Activated naive CD4-positive, alpha-beta T cell treated with anti-CD3 and anti-CD28 coated beads, Interleukin-2, amount 10 ng/mL, durations not matched to agents 7 days and 5 days (primary cell): ENCODE measurements at regions not wholly inside any gene's neighbourhood (a gene's known extent, or its start where the extent isn't known, plus 50 kb on each side); places are given as distances from the start of the nearest gene placed in this dataset.

Experiments
- CTCF ChIA-PET: fragments of 350-600 bp; sonication (Branson Sonifier 250); formaldehyde crosslinking; loops from one replicate; lab custom pipeline; 2021; ENCODE audit warnings: antibody characterized with exemption; lab: Charles Lee
- DNase-seq: peaks from one replicate; pipeline ENCODE4 v3.0.0-alpha.2; 2020
- H3K27ac Mint-ChIP-seq: one replicate; pipeline ENCODE4 v1.8.0; 2021; ENCODE audit warnings: mild to moderate bottlenecking, moderate library complexity, mixed read lengths
- H3K27me3 Mint-ChIP-seq: one replicate; pipeline ENCODE4 v1.8.0; 2021; ENCODE audit warnings: mild to moderate bottlenecking, mixed read lengths
- H3K36me3 Mint-ChIP-seq: one replicate; pipeline ENCODE4 v1.8.0; 2021; ENCODE audit warnings: mixed read lengths
- H3K4me1 Mint-ChIP-seq: one replicate; pipeline ENCODE4 v1.8.0; 2021; ENCODE audit warnings: mixed read lengths
- H3K4me3 Mint-ChIP-seq: one replicate; pipeline ENCODE4 v1.8.0; 2021; ENCODE audit warnings: mild to moderate bottlenecking, moderate library complexity, mixed read lengths
- H3K9me3 Mint-ChIP-seq: one replicate; pipeline ENCODE4 v1.8.0; 2021; ENCODE audit warnings: mixed read lengths

DNA sequence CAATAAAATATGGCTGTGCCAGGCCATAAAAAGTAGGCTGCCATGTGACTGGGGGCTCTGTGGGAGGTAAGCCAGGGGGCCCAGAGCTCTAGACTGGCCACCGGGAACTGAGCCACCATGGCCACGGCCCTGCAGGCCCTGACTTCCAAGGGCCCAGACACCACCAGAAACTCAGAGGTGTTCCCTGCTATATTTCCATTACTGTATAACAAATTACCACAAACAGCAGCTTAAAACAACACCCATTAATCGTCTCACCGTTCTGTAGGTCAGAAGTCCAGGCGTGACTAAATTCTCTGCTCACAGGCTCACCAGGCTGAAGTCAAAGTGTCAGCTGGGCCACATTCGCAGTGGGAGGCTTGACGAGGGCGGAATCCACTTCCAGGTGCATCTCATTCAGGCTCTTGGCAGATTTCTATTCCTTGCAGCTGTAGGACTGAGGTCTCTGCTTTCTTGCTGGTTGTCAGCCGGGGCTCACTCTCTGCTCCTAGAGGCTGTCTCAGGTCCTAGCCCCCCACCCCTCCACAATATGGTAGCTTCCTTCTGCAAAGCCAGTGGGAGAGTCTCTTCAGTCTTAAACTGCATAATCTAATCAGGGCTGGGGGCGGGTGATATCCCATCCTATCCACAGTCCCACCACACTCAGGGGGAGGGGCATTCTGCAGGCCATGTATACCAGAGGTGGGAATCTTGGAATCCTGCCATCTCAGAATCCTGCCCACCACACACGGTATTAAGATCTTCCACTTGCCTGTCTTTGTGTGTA lies 125.4 kb downstream of the C5orf15 start:
- H3K36me3 Mint-ChIP-seq: no peaks in the 10 kb centered on the region
- peaks cover 9% of the 10 kb centered on the region for H3K4me1 Mint-ChIP-seq
- H3K27me3 Mint-ChIP-seq: peaks cover 48% of the 10 kb centered on the region
- no peak overlapping the region for H3K4me3 Mint-ChIP-seq
- CTCF ChIA-PET: interaction anchor here (1.8 kb wide), 1 partner anchor 26 kb away, joined by 6 read pairs; no protein-coding TSS in a partner anchor
- DNase-seq: no peak
- H3K9me3 Mint-ChIP-seq: no peaks in the 10 kb centered on the region
- no peak overlapping the region for H3K27ac Mint-ChIP-seq

- Mint-ChIP-seq H3K4me3 (no peak overlapping the region), H3K36me3 (no peaks in the 10 kb centered on the region), H3K4me1 (peaks cover 6% of the 10 kb centered on the region), H3K27ac (no peak overlapping the region), H3K9me3 (no peaks in the 10 kb centered on the region), H3K27me3 (peaks cover 41% of the 10 kb centered on the region)
- no peak for DNase-seq
- CTCF ChIA-PET: no interaction called here
Measured at GRCh38 chr5:133841831-133842750, 126.3 kb downstream of the C5orf15 start.

GRCh38 chr5:133840168-133840567 lies 128.3 kb downstream of the C5orf15 start:
- Mint-ChIP-seq H3K36me3 (no peaks in the 10 kb centered on the region), H3K27me3 (peaks cover 42% of the 10 kb centered on the region), H3K4me3 (no peak overlapping the region), H3K27ac (no peak overlapping the region), H3K9me3 (no peaks in the 10 kb centered on the region), H3K4me1 (no peaks in the 10 kb centered on the region)
- CTCF ChIA-PET: interaction anchor here (0.6 kb wide), 1 partner anchor 1347 kb away, joined by 3 read pairs; no protein-coding TSS in a partner anchor
- DNase-seq: no peak

- Mint-ChIP-seq H3K4me3 (no peak overlapping the region), H3K9me3 (no peaks in the 10 kb centered on the region), H3K4me1 (no peaks in the 10 kb centered on the region), H3K36me3 (no peaks in the 10 kb centered on the region), H3K27ac (no peak overlapping the region), H3K27me3 (peaks cover 45% of the 10 kb centered on the region)
- CTCF ChIA-PET: interaction anchor here (0.6 kb wide), 1 partner anchor 1348 kb away, joined by 3 read pairs; no protein-coding TSS in a partner anchor
- no peak for DNase-seq
Measured at GRCh38 chr5:133839721-133840120, 128.7 kb downstream of the C5orf15 start.

DNA sequence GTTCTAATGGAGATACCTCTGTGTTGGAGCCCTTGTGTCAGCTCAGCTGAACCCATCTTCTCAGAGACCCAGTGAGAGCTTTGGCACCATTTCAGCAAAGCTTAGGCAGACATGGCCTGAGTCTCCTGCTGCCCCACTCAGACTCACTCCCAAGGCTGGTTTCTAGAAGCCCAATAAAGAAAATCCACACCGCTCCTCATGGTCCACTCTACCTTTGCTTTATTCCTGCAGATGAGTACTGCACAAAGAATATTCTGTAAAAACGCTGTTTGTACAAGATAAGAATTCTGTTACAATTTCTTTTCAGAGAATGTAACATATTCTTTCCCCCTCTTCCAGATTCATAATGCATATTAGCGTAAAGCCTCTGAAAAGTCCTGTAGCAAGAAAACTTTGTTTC lies 129.3 kb downstream of the C5orf15 start:
- no peaks in the 10 kb centered on the region for H3K9me3 Mint-ChIP-seq
- no peaks in the 10 kb centered on the region for H3K4me1 Mint-ChIP-seq
- no peak overlapping the region for H3K27ac Mint-ChIP-seq
- DNase-seq: no peak
- peaks cover 44% of the 10 kb centered on the region for H3K27me3 Mint-ChIP-seq
- H3K36me3 Mint-ChIP-seq: no peaks in the 10 kb centered on the region
- CTCF ChIA-PET: no interaction called here
- H3K4me3 Mint-ChIP-seq: no peak overlapping the region

DNA sequence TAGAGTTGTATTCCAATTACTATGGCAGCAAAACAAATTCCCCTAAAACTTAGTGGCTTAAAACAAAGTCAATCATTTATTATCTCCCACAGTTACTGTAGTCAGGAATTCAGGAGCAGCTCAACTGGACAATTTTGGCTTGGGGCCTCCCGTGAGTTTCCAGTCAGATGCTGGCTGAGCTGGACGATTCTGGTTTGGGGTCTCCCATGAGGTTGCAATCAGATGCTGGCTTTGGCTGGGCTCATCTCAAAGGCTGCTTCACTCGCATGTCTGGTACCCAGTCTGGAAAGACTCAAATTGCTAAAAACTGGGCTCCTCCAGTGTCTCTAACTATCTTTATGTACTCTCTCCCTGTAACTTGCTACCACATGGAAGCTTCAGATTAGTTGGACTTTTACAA lies 130.1 kb downstream of the C5orf15 start:
- H3K27me3 Mint-ChIP-seq: peaks cover 43% of the 10 kb centered on the region
- DNase-seq: no peak
- H3K36me3 Mint-ChIP-seq: no peaks in the 10 kb centered on the region
- no peaks in the 10 kb centered on the region for H3K9me3 Mint-ChIP-seq
- no peak overlapping the region for H3K27ac Mint-ChIP-seq
- no peak overlapping the region for H3K4me3 Mint-ChIP-seq
- no peaks in the 10 kb centered on the region for H3K4me1 Mint-ChIP-seq
- CTCF ChIA-PET: interaction anchor here (1.1 kb wide), 1 partner anchor 9 kb away, joined by 3 read pairs; no protein-coding TSS in a partner anchor

GRCh38 chr5:133831491-133832224 lies 136.8 kb downstream of the C5orf15 start:
- H3K4me1 Mint-ChIP-seq: peaks cover 5% of the 10 kb centered on the region
- CTCF ChIA-PET: interaction anchor here (1.1 kb wide), 1 partner anchor 38 kb away, joined by 4 read pairs; no protein-coding TSS in a partner anchor
- no peaks in the 10 kb centered on the region for H3K9me3 Mint-ChIP-seq
- no peak for DNase-seq
- H3K4me3 Mint-ChIP-seq: no peak overlapping the region
- no peaks in the 10 kb centered on the region for H3K36me3 Mint-ChIP-seq
- H3K27me3 Mint-ChIP-seq: peaks cover 26% of the 10 kb centered on the region
- no peak overlapping the region for H3K27ac Mint-ChIP-seq

DNA sequence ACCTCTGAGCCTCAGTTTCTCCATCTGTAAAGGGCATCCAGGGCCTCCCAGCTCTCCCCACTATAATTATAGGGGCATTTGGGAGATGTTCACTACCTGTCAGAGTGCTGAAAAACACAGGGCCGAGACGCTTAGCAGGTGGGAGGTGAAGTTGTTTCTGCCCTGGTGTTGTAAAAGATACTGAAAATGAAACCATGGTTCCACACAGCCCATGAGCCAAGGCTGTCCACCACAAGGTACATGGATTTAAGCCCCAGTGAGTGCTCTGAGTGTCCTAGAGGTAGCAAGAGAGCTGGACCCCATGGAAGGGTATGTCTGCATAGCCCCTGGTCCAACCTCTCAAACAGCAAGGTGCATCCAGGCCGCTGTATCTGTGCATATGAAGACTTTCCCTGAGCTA lies 137.5 kb downstream of the C5orf15 start:
- DNase-seq: no peak
- peaks cover 12% of the 10 kb centered on the region for H3K4me1 Mint-ChIP-seq
- H3K9me3 Mint-ChIP-seq: no peaks in the 10 kb centered on the region
- no peak overlapping the region for H3K4me3 Mint-ChIP-seq
- H3K27me3 Mint-ChIP-seq: peaks cover 25% of the 10 kb centered on the region
- CTCF ChIA-PET: no interaction called here
- H3K27ac Mint-ChIP-seq: no peak overlapping the region
- H3K36me3 Mint-ChIP-seq: no peaks in the 10 kb centered on the region

GRCh38 chr5:133830281-133830680 lies 138.1 kb downstream of the C5orf15 start:
- H3K27me3 Mint-ChIP-seq: peaks cover 24% of the 10 kb centered on the region
- no peak overlapping the region for H3K27ac Mint-ChIP-seq

DNA sequence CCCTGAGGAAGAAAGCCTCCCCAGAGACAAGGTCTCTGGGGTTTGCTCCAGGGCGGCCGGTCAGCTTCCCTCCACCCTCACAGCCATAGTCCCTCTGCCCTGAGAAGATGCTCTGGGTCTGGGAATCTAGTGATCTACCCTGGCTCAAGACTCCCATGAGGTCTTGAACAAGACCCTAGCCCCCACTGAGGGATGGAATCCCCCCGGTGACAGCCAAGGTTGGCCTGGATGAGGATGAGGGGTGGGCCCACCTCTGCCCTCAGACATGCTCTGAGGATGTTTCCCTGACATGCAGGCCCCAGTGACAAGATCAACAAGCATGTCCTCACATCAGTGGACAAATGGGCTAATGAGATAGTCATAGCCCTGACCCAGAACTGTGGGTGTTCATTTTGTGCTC lies 138.6 kb downstream of the C5orf15 start:
- CTCF ChIA-PET: interaction anchor here (1.1 kb wide), 1 partner anchor 9 kb away, joined by 3 read pairs; no protein-coding TSS in a partner anchor
- no peak for DNase-seq
- H3K4me3 Mint-ChIP-seq: no peak overlapping the region
- no peaks in the 10 kb centered on the region for H3K9me3 Mint-ChIP-seq
- H3K27ac Mint-ChIP-seq: no peak overlapping the region
- H3K36me3 Mint-ChIP-seq: no peaks in the 10 kb centered on the region
- H3K4me1 Mint-ChIP-seq: peaks cover 23% of the 10 kb centered on the region
- H3K27me3 Mint-ChIP-seq: peaks cover 20% of the 10 kb centered on the region

More at GRCh38 chr5:133830281-133830680, 138.1 kb downstream of the C5orf15 start:
- peaks cover 18% of the 10 kb centered on the region for H3K4me1 Mint-ChIP-seq
- H3K9me3 Mint-ChIP-seq: no peaks in the 10 kb centered on the region
- H3K4me3 Mint-ChIP-seq: no peak overlapping the region
- CTCF ChIA-PET: interaction anchor here (1.1 kb wide), 1 partner anchor 8 kb away, joined by 3 read pairs; no protein-coding TSS in a partner anchor
- DNase-seq: no peak
- H3K36me3 Mint-ChIP-seq: no peaks in the 10 kb centered on the region

- H3K27ac Mint-ChIP-seq: no peak overlapping the region
- no peak for DNase-seq
Measured at GRCh38 chr5:133828722-133829121, 139.7 kb downstream of the C5orf15 start.

GRCh38 chr5:133827830-133828229 lies 140.6 kb downstream of the C5orf15 start:
- no peaks in the 10 kb centered on the region for H3K9me3 Mint-ChIP-seq
- peaks cover 34% of the 10 kb centered on the region for H3K4me1 Mint-ChIP-seq
- H3K27ac Mint-ChIP-seq: no peak overlapping the region
- CTCF ChIA-PET: no interaction called here
- no peaks in the 10 kb centered on the region for H3K36me3 Mint-ChIP-seq
- H3K4me3 Mint-ChIP-seq: no peak overlapping the region
- DNase-seq: no peak
- peaks cover 20% of the 10 kb centered on the region for H3K27me3 Mint-ChIP-seq

More at GRCh38 chr5:133828722-133829121, 139.7 kb downstream of the C5orf15 start:
- Mint-ChIP-seq H3K36me3 (no peaks in the 10 kb centered on the region), H3K4me1 (peaks cover 32% of the 10 kb centered on the region), H3K27me3 (peaks cover 20% of the 10 kb centered on the region), H3K9me3 (no peaks in the 10 kb centered on the region), H3K4me3 (no peak overlapping the region)
- CTCF ChIA-PET: no interaction called here

GRCh38 chr5:133827011-133827410 lies 141.4 kb downstream of the C5orf15 start:
- H3K27ac Mint-ChIP-seq: no peak overlapping the region
- H3K4me1 Mint-ChIP-seq: peaks cover 34% of the 10 kb centered on the region
- no peaks in the 10 kb centered on the region for H3K9me3 Mint-ChIP-seq
- DNase-seq: no peak
- no peak overlapping the region for H3K4me3 Mint-ChIP-seq
- no peaks in the 10 kb centered on the region for H3K36me3 Mint-ChIP-seq
- CTCF ChIA-PET: no interaction called here
- H3K27me3 Mint-ChIP-seq: peaks cover 23% of the 10 kb centered on the region
